ENCODE measurements at regions not wholly inside any gene's neighbourhood (a gene's known extent, or its start where the extent isn't known, plus 50 kb on each side); places are given as distances from the start of the nearest gene placed in this dataset.
"Not testable (repeated sequence)": the region's sequence is repeated elsewhere in the genome, so short reads cannot be mapped to it uniquely, and the experiment has no call there.

DNA sequence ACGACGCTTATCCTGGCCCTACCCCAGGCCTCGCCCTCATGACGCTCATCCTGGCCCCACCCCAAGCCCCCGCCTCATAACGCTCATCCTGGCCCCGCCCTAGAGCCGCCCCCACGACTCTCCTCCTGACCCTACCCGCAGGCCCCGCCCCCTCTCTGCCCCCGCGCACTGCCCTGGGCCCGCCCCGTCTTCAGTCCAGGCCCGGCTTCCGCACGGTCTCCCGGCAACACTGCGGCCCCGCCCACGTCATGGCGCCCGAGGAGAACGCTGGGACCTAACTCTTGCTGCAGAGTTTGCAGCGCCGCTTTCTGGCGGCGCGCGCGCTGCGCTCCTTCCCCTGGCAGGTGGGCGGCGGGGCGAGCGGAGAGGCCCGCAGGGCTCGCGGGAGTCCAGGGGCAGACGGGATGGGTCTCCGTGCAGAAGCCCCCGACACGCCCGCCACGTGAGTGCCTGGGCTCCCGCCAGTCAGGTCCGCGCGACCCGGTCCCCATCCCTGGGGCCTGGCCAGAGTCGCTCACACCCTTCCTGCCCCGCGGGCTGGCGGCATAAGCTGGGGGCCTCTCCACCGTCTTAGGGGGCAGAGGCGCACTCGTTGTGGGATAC, 52.5 kb upstream of the ROPN1B start:
- peak; percentile 90 for DNase-seq (ENCODE audit: low read depth)

- DNase-seq (ENCODE audit: low read depth), result peak; percentile 27
Observed at GRCh38 chr3:125917020-125917549, 51.9 kb upstream of the ROPN1B start.

- not testable (repeated sequence) for DNase-seq (ENCODE audit: low read depth)
Observed at GRCh38 chr3:125918024-125918423, 51.0 kb upstream of the ROPN1B start.

- DNase-seq (ENCODE audit: low read depth), result not testable (repeated sequence)
Observed at GRCh38 chr3:125918451-125918850, 50.5 kb upstream of the ROPN1B start.

DNA sequence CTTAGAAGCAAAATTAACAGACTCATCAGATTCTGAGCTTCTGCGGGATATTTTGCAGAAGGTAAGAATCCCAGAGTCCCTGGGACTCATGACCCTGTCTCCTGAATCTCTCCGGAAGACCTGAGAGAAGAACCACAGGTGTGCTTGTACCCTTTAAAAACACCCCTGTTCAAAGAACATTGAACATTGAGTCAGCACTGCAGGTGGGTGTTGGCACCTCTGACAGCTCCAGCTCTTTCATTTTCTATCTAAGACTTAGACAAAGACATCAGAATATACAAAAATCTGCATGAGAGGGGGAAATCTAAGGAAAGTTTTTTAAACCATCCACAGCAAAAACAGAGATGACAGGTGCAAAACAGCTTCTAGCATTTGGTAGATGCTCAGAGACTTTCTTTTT, 50.1 kb upstream of the ROPN1B start:
- DNase-seq (ENCODE audit: low read depth), result not testable (repeated sequence)
